GM21381 (cell line): ENCODE measurements at regions not wholly inside any gene's neighbourhood (a gene's known extent, or its start where the extent isn't known, plus 50 kb on each side); places are given as distances from the start of the nearest gene placed in this dataset.
"Not testable (repeated sequence)": the region's sequence is repeated elsewhere in the genome, so short reads cannot be mapped to it uniquely, and the experiment has no call there.

Experiments used
- ATAC-seq: cut with Tn5 transposase; IDR thresholded peaks from one replicate; pipeline ENCODE4 v1.9.1; 2021; ENCODE audit warnings: mild to moderate bottlenecking, moderate library complexity; ENCODE audit not compliant: unreplicated experiment

GRCh38 chr7:136133551-136133950 is 156.4 kb upstream of the MTPN start:
- no peak for ATAC-seq

- no peak for ATAC-seq
Observed at GRCh38 chr7:136131304-136131630, 154.1 kb upstream of the MTPN start.

- ATAC-seq = no peak
Observed at GRCh38 chr7:136130511-136131303, 153.5 kb upstream of the MTPN start.

GRCh38 chr7:136128050-136128449 is 150.9 kb upstream of the MTPN start:
- no peak for ATAC-seq

- ATAC-seq = no peak
Observed at GRCh38 chr7:136123352-136123751, 146.2 kb upstream of the MTPN start.

- ATAC-seq = no peak
Observed at GRCh38 chr7:136122026-136122425, 144.9 kb upstream of the MTPN start.

- ATAC-seq = no peak
Observed at GRCh38 chr7:136117539-136117938, 140.4 kb upstream of the MTPN start.

GRCh38 chr7:136116186-136116585 is 139.0 kb upstream of the MTPN start:
- no peak for ATAC-seq

- peak; percentile 98 for ATAC-seq
Observed at GRCh38 chr7:136114966-136115762, 138.0 kb upstream of the MTPN start.

GRCh38 chr7:136114467-136114866 is 137.3 kb upstream of the MTPN start:
- ATAC-seq = not testable (repeated sequence)

- not testable (repeated sequence) for ATAC-seq
Observed at GRCh38 chr7:136109037-136109436, 131.9 kb upstream of the MTPN start.

- no peak for ATAC-seq
Observed at GRCh38 chr7:136105191-136105590, 128.0 kb upstream of the MTPN start.

- ATAC-seq = no peak
Observed at GRCh38 chr7:136104269-136104603, 127.1 kb upstream of the MTPN start.

- no peak for ATAC-seq
Observed at GRCh38 chr7:136103545-136104268, 126.5 kb upstream of the MTPN start.

GRCh38 chr7:136102881-136103280 is 125.7 kb upstream of the MTPN start:
- no peak for ATAC-seq

GRCh38 chr7:136092714-136093113 is 115.6 kb upstream of the MTPN start:
- ATAC-seq = not testable (repeated sequence)

- no peak for ATAC-seq
Observed at GRCh38 chr7:136087881-136088280, 110.7 kb upstream of the MTPN start.

- peak; percentile 62 for ATAC-seq
Observed at GRCh38 chr7:136086712-136087111, 109.6 kb upstream of the MTPN start.

- no peak for ATAC-seq
Observed at GRCh38 chr7:136079934-136080333, 102.8 kb upstream of the MTPN start.

- ATAC-seq = no peak
Observed at GRCh38 chr7:136079478-136079892, 102.3 kb upstream of the MTPN start.

- ATAC-seq = no peak
Observed at GRCh38 chr7:136079066-136079465, 101.9 kb upstream of the MTPN start.

- no peak for ATAC-seq
Observed at GRCh38 chr7:136078630-136079029, 101.5 kb upstream of the MTPN start.
